SK-N-SH (cell line): ENCODE measurements at regions not wholly inside any gene's neighbourhood (a gene's known extent, or its start where the extent isn't known, plus 50 kb on each side); places are given as distances from the start of the nearest gene placed in this dataset.

ENCODE experiments used
- CTCF ChIA-PET: fragments of 300-600, 350-600 bp; formaldehyde crosslinking; extraction: SDS; loops from one replicate; lab custom pipeline; 2021; lab: Yijun Ruan, JAX
- POLR2A ChIA-PET: fragments of 350-600 bp; sonication (Branson Sonifier 250); formaldehyde crosslinking; extraction: SDS; loops from one replicate; lab custom pipeline; 2020; ENCODE audit warnings: antibody characterized with exemption, inconsistent platforms; lab: Yijun Ruan, JAX
- DNase-seq: peaks from one replicate; pipeline ENCODE4 v3.0.0; 2012
- H2AFZ ChIP-seq: fragments of 200-600 bp; sonication (generic); 2 replicates; pipeline ENCODE4 v1.8.1; 2016; ENCODE audit warnings: antibody characterized with exemption, mild to moderate bottlenecking, low read depth
- H3F3A ChIP-seq: fragments of 200-600 bp; sonication (generic); replicated peaks from 2 replicates; pipeline ENCODE3; 2016; ENCODE audit warnings: antibody characterized with exemption, mild to moderate bottlenecking; ENCODE audit not compliant: insufficient read depth
- H3K27ac ChIP-seq, 2 experiments: fragments of 200-500 bp in 1 of 2; fragments of 200-600 bp in 1 of 2; sonication (Bioruptor generic) in 1 of 2; sonication (generic), shearing (Covaris generic) in 1 of 2; 2 replicates each; pipeline versions ENCODE4 v1.5.1 to v1.6.1; 2014 to 2016; ENCODE audit warnings: low read depth in 2 of 2, inconsistent platforms in 1 of 2, low read length in 1 of 2, mild to moderate bottlenecking in 1 of 2, mixed read lengths in 1 of 2
- H3K27me3 ChIP-seq: fragments of 200-600 bp; sonication (generic), shearing (Covaris generic); 2 replicates; pipeline ENCODE4 v1.6.1; 2016; ENCODE audit warnings: mixed run types; ENCODE audit not compliant: insufficient read depth
- H3K36me3 ChIP-seq, 2 experiments: fragments of 200-500 bp in 1 of 2; fragments of 200-600 bp in 1 of 2; sonication (Bioruptor generic) in 1 of 2; sonication (generic) in 1 of 2; replicated peaks in 1 of 2; 2 replicates each; pipeline versions ENCODE3 to v1.5.1; 2014 to 2016; ENCODE audit warnings: low read length in 1 of 2, mild to moderate bottlenecking in 1 of 2; ENCODE audit not compliant: insufficient read depth in 2 of 2, control insufficient read depth in 1 of 2
- H3K4me1 ChIP-seq, 2 experiments: fragments of 200-500 bp in 1 of 2; fragments of 200-600 bp in 1 of 2; sonication (Bioruptor generic) in 1 of 2; sonication (generic), shearing (Covaris generic) in 1 of 2; 2 replicates each; pipeline versions ENCODE4 v1.5.1 to v1.6.1; 2014 to 2016; ENCODE audit warnings: low read depth in 1 of 2, low read length in 1 of 2, mixed run types in 1 of 2; ENCODE audit not compliant: insufficient read depth in 2 of 2, control insufficient read depth in 1 of 2
- H3K4me2 ChIP-seq: fragments of 200-600 bp; sonication (generic), shearing (Covaris generic); 2 replicates; pipeline ENCODE4 v1.6.1; 2017; ENCODE audit warnings: mixed run types
- H3K4me3 ChIP-seq, 2 experiments: fragments of 200-500 bp in 1 of 2; fragments of 200-600 bp in 1 of 2; sonication (Bioruptor generic) in 1 of 2; sonication (generic), shearing (Covaris generic) in 1 of 2; 2 replicates each; pipeline versions ENCODE4 v1.5.1 to v1.8.1; 2014 to 2016; ENCODE audit warnings: low read depth in 2 of 2, inconsistent platforms in 1 of 2, low read length in 1 of 2, mild to moderate bottlenecking in 1 of 2, mixed read lengths in 1 of 2, moderate library complexity in 1 of 2
- H3K79me2 ChIP-seq: fragments of 200-600 bp; sonication (generic); 2 replicates; pipeline ENCODE4 v1.8.1; 2017; ENCODE audit warnings: mild to moderate bottlenecking; ENCODE audit not compliant: insufficient read depth
- H3K9ac ChIP-seq: fragments of 200-600 bp; sonication (generic); 2 replicates; pipeline ENCODE4 v1.6.1; 2017; ENCODE audit warnings: mixed run types
- H3K9me2 ChIP-seq: fragments of 200-600 bp; sonication (generic); 2 replicates; pipeline ENCODE4 v1.6.1; 2017; ENCODE audit warnings: mixed run types
- H3K9me3 ChIP-seq: fragments of 200-600 bp; sonication (generic); 2 replicates; pipeline ENCODE4 v1.6.1; 2017; ENCODE audit warnings: mixed run types, mild to moderate bottlenecking, moderate library complexity
- H4K20me1 ChIP-seq: fragments of 200-600 bp; sonication (generic); 2 replicates; pipeline ENCODE4 v1.6.1; 2017; ENCODE audit warnings: mild to moderate bottlenecking, mixed run types; ENCODE audit not compliant: insufficient read depth
- CHD2 ChIP-seq: fragments of 150-350 bp; IDR thresholded peaks from 2 replicates; pipeline ENCODE4 v1.6.1; 2018; ENCODE audit warnings: low read length; ENCODE audit not compliant: partially characterized antibody
- ELF1 ChIP-seq: IDR thresholded peaks from 2 replicates; pipeline ENCODE4 v1.4.0; 2012
- EP300 ChIP-seq, 2 experiments: IDR thresholded peaks; 2 replicates each; pipeline versions ENCODE4 v1.4.0 to v1.6.1; 2012; ENCODE audit warnings: borderline replicate concordance in 1 of 2, low read depth in 1 of 2, low read length in 1 of 2
- EZH2phosphoT487 ChIP-seq: fragments of 200-600 bp; sonication (generic); IDR thresholded peaks from 2 replicates; pipeline ENCODE4 v1.6.1; 2017; ENCODE audit warnings: low read depth, mixed run types, mild to moderate bottlenecking, antibody characterized with exemption, moderate library complexity, borderline replicate concordance
- FOSL2 ChIP-seq: IDR thresholded peaks from 2 replicates; pipeline ENCODE4 v1.4.0; 2012; ENCODE audit warnings: low read depth, mild to moderate bottlenecking, moderate library complexity, borderline replicate concordance
- FOXJ3 ChIP-seq: sonication (generic); formaldehyde crosslinking; IDR thresholded peaks from 2 replicates; pipeline ENCODE4 v1.5.1; 2020; ENCODE audit warnings: mild to moderate bottlenecking, missing genetic modification reagents
- GABPA ChIP-seq: IDR thresholded peaks from 2 replicates; pipeline ENCODE4 v1.4.0; 2012; ENCODE audit warnings: low read depth, mild to moderate bottlenecking
- NRF1 ChIP-seq: IDR thresholded peaks from 2 replicates; pipeline ENCODE4 v1.6.1; 2012; ENCODE audit warnings: low read depth, mild to moderate bottlenecking, low read length
- RFX5 ChIP-seq: IDR thresholded peaks from 2 replicates; pipeline ENCODE4 v1.6.1; 2012; ENCODE audit warnings: mild to moderate bottlenecking, improper control_type of control experiment, low read length
- SMC3 ChIP-seq: IDR thresholded peaks from 2 replicates; pipeline ENCODE4 v1.6.1; 2012; ENCODE audit warnings: low read depth, low read length, improper control_type of control experiment
- TEAD4 ChIP-seq: IDR thresholded peaks from 2 replicates; pipeline ENCODE4 v1.4.0; 2012; ENCODE audit warnings: mild to moderate bottlenecking, borderline replicate concordance; ENCODE audit not compliant: insufficient read depth
- YY1 ChIP-seq: IDR thresholded peaks from 2 replicates; pipeline ENCODE4 v1.4.0; 2012; ENCODE audit warnings: low read depth, mild to moderate bottlenecking
- TF ChIP-seq, protein P1 (sequence below): IDR thresholded peaks from 2 replicates; pipeline ENCODE4; 2012
- TF ChIP-seq, protein P2 (sequence below): fragments of 200-600 bp; sonication (generic); IDR thresholded peaks from 2 replicates; pipeline ENCODE4 v1.6.1; 2017; ENCODE audit warnings: antibody characterized with exemption, mild to moderate bottlenecking, moderate library complexity
- TF ChIP-seq, protein P3 (sequence below): fragments of 150-350 bp; IDR thresholded peaks from 2 replicates; pipeline ENCODE4 v1.6.1; 2016; ENCODE audit warnings: mild to moderate bottlenecking, low read depth, low read length
- TF ChIP-seq, protein P4 (sequence below): IDR thresholded peaks from 2 replicates; pipeline ENCODE4 v1.4.0; 2012; ENCODE audit warnings: low read depth
- TF ChIP-seq, protein P5 (sequence below): IDR thresholded peaks from 2 replicates; pipeline ENCODE4 v1.4.0; 2012; ENCODE audit warnings: low read depth, borderline replicate concordance

- no peaks in the 10 kb centered on the region for H4K20me1 ChIP-seq
- H3K4me3 ChIP-seq: no peak overlapping the region
- no peak overlapping the region for H2AFZ ChIP-seq
- H3K9ac ChIP-seq: no peak overlapping the region
- ChIA-PET CTCF (no interaction called here), POLR2A (no interaction called here)
- no peaks in the 10 kb centered on the region for H3F3A ChIP-seq
- no peak for DNase-seq
- no peaks in the 10 kb centered on the region for H3K9me3 ChIP-seq
- peaks cover 0 to 2% of the 10 kb centered on the region in 2 experiments; a peak in 3 of 4 replicates for H3K4me1 ChIP-seq
- no peaks in the 10 kb centered on the region for H3K36me3 ChIP-seq
- H3K27ac ChIP-seq: no peak overlapping the region
- TF ChIP-seq CHD2 (no peak), TEAD4 (no peak), SMC3 (no peak), NRF1 (no peak), FOXJ3 (CRISPR knock-in tag) (no peak), GABPA (no peak), RFX5 (no peak), EP300 (IDR thresholded peaks at IDR 0.05; ENCODE audit: borderline replicate concordance in 1 of 2, low read depth in 1 of 2, low read length in 1 of 2) (no peak), YY1 (no peak), EZH2phosphoT487 (no peak), ELF1 (no peak), FOSL2 (no peak)
- TF ChIP-seq, protein P1, sequence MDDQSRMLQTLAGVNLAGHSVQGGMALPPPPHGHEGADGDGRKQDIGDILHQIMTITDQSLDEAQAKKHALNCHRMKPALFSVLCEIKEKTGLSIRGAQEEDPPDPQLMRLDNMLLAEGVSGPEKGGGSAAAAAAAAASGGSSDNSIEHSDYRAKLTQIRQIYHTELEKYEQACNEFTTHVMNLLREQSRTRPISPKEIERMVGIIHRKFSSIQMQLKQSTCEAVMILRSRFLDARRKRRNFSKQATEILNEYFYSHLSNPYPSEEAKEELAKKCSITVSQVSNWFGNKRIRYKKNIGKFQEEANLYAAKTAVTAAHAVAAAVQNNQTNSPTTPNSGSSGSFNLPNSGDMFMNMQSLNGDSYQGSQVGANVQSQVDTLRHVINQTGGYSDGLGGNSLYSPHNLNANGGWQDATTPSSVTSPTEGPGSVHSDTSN: no peak
- TF ChIP-seq, protein P2, sequence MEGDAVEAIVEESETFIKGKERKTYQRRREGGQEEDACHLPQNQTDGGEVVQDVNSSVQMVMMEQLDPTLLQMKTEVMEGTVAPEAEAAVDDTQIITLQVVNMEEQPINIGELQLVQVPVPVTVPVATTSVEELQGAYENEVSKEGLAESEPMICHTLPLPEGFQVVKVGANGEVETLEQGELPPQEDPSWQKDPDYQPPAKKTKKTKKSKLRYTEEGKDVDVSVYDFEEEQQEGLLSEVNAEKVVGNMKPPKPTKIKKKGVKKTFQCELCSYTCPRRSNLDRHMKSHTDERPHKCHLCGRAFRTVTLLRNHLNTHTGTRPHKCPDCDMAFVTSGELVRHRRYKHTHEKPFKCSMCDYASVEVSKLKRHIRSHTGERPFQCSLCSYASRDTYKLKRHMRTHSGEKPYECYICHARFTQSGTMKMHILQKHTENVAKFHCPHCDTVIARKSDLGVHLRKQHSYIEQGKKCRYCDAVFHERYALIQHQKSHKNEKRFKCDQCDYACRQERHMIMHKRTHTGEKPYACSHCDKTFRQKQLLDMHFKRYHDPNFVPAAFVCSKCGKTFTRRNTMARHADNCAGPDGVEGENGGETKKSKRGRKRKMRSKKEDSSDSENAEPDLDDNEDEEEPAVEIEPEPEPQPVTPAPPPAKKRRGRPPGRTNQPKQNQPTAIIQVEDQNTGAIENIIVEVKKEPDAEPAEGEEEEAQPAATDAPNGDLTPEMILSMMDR: no peak
- TF ChIP-seq, protein P3, sequence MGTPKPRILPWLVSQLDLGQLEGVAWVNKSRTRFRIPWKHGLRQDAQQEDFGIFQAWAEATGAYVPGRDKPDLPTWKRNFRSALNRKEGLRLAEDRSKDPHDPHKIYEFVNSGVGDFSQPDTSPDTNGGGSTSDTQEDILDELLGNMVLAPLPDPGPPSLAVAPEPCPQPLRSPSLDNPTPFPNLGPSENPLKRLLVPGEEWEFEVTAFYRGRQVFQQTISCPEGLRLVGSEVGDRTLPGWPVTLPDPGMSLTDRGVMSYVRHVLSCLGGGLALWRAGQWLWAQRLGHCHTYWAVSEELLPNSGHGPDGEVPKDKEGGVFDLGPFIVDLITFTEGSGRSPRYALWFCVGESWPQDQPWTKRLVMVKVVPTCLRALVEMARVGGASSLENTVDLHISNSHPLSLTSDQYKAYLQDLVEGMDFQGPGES: no peak
- TF ChIP-seq, protein P4, sequence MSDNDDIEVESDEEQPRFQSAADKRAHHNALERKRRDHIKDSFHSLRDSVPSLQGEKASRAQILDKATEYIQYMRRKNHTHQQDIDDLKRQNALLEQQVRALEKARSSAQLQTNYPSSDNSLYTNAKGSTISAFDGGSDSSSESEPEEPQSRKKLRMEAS: no peak
- TF ChIP-seq, protein P5, sequence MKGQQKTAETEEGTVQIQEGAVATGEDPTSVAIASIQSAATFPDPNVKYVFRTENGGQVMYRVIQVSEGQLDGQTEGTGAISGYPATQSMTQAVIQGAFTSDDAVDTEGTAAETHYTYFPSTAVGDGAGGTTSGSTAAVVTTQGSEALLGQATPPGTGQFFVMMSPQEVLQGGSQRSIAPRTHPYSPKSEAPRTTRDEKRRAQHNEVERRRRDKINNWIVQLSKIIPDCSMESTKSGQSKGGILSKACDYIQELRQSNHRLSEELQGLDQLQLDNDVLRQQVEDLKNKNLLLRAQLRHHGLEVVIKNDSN: no peak
- TF ChIP-seq, all 33 proteins: peak for 0
- no peaks in the 10 kb centered on the region for H3K9me2 ChIP-seq
- no peak overlapping the region for H3K4me2 ChIP-seq
- H3K27me3 ChIP-seq: no peaks in the 10 kb centered on the region
- H3K79me2 ChIP-seq: no peaks in the 10 kb centered on the region
Measured at GRCh38 chr2:182615036-182615435, 101.0 kb upstream of the DNAJC10 start.
